ENCODE measurements at regions not wholly inside any gene's neighbourhood (a gene's known extent, or its start where the extent isn't known, plus 50 kb on each side); places are given as distances from the start of the nearest gene placed in this dataset.
"Not testable (repeated sequence)": the region's sequence is repeated elsewhere in the genome, so short reads cannot be mapped to it uniquely, and the experiment has no call there.

GRCh38 chr7:57740126-57740525, 290.1 kb downstream of the ZNF716 start:
- peaks cover 26% of the 10 kb centered on the region for H3K9me3 ChIP-seq (ENCODE audit: control insufficient read depth, low read depth, low read length)
- not testable (repeated sequence) for H3K4me3 ChIP-seq (ENCODE audit: low read length); H3K9ac ChIP-seq (ENCODE audit: low read length); H3K27me3 ChIP-seq (ENCODE audit: control insufficient read depth, insufficient read depth, low read length); H3K27ac ChIP-seq (ENCODE audit: low read length); H3K4me1 ChIP-seq (ENCODE audit: control insufficient read depth, low read depth, low read length); H3K36me3 ChIP-seq (ENCODE audit: control insufficient read depth, low read depth, low read length)

GRCh38 chr7:57769131-57769530, 319.2 kb downstream of the ZNF716 start:
- Histone ChIP-seq H3K9ac (ENCODE audit: low read length) (no peak overlapping the region), H3K27me3 (ENCODE audit: control insufficient read depth, insufficient read depth, low read length) (no peaks in the 10 kb centered on the region), H3K9me3 (ENCODE audit: control insufficient read depth, low read depth, low read length) (peaks cover 51% of the 10 kb centered on the region), H3K36me3 (ENCODE audit: control insufficient read depth, low read depth, low read length) (no peaks in the 10 kb centered on the region), H3K27ac (ENCODE audit: low read length) (no peak overlapping the region), H3K4me1 (ENCODE audit: control insufficient read depth, low read depth, low read length) (no peaks in the 10 kb centered on the region), H3K4me3 (ENCODE audit: low read length) (no peak overlapping the region)

DNA sequence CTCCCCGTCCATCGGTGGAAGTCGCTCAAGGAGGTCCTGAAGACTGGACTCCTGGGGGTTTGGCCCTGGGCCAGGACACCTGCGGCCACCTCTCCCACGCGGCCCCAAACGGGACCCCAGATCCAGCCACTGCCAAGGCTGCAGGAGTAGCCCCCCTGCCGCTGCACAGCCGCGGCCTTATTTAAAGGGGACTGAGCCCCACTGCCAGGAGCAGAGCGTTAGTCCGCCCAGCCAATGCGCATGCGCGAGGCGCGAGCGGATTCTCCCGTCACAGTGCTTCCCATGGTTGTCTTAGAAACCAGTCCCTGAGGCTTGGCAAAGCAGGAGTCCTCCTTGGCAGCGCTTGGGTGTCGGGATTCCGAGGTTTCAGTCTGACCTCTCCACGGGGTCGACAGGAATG, 320.0 kb downstream of the ZNF716 start:
- Histone ChIP-seq H3K9ac (ENCODE audit: low read length) (no peak overlapping the region), H3K36me3 (ENCODE audit: control insufficient read depth, low read depth, low read length) (no peaks in the 10 kb centered on the region), H3K27me3 (ENCODE audit: control insufficient read depth, insufficient read depth, low read length) (no peaks in the 10 kb centered on the region), H3K27ac (ENCODE audit: low read length) (no peak overlapping the region), H3K9me3 (ENCODE audit: control insufficient read depth, low read depth, low read length) (peaks cover 54% of the 10 kb centered on the region), H3K4me3 (ENCODE audit: low read length) (no peak overlapping the region), H3K4me1 (ENCODE audit: control insufficient read depth, low read depth, low read length) (no peaks in the 10 kb centered on the region)

- H3K27me3 ChIP-seq (ENCODE audit: control insufficient read depth, insufficient read depth, low read length), result no peaks in the 10 kb centered on the region
- H3K9ac ChIP-seq (ENCODE audit: low read length), result no peak overlapping the region
- no peak overlapping the region for H3K27ac ChIP-seq (ENCODE audit: low read length)
- no peaks in the 10 kb centered on the region for H3K4me1 ChIP-seq (ENCODE audit: control insufficient read depth, low read depth, low read length)
- H3K36me3 ChIP-seq (ENCODE audit: control insufficient read depth, low read depth, low read length), result no peaks in the 10 kb centered on the region
- no peak overlapping the region for H3K4me3 ChIP-seq (ENCODE audit: low read length)
- peaks cover 55% of the 10 kb centered on the region for H3K9me3 ChIP-seq (ENCODE audit: control insufficient read depth, low read depth, low read length)
Observed at GRCh38 chr7:57772126-57772924, 322.3 kb downstream of the ZNF716 start.

DNA sequence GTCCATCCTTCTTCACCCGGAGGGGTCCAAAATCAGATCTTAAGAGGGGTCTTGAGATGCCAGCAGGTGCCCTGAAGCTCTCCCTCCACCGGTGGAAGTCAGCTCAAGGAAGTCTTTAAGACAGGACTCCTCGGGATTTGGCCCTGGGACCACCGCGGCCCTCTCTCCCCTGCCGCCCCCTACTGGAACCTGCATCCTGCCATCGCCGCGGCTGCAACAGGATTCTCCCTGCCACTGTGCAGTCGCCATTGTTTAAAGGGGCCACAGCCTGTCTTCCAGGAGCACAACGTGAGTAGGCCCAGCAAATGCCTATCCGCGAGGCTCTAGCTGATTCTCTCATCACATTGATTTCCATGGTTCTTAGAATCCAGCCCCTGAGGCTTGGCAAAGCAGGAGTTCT, 324.3 kb downstream of the ZNF716 start:
- H3K27me3 ChIP-seq (ENCODE audit: control insufficient read depth, insufficient read depth, low read length), result no peaks in the 10 kb centered on the region
- H3K27ac ChIP-seq (ENCODE audit: low read length), result no peak overlapping the region
- H3K9me3 ChIP-seq (ENCODE audit: control insufficient read depth, low read depth, low read length), result peaks cover 60% of the 10 kb centered on the region
- H3K36me3 ChIP-seq (ENCODE audit: control insufficient read depth, low read depth, low read length), result no peaks in the 10 kb centered on the region
- H3K4me1 ChIP-seq (ENCODE audit: control insufficient read depth, low read depth, low read length), result no peaks in the 10 kb centered on the region
- H3K9ac ChIP-seq (ENCODE audit: low read length), result no peak overlapping the region
- H3K4me3 ChIP-seq (ENCODE audit: low read length), result no peak overlapping the region

GRCh38 chr7:57775396-57776088, 325.6 kb downstream of the ZNF716 start:
- Histone ChIP-seq H3K9me3 (ENCODE audit: control insufficient read depth, low read depth, low read length) (peaks cover 70% of the 10 kb centered on the region), H3K9ac (ENCODE audit: low read length) (no peak overlapping the region), H3K27ac (ENCODE audit: low read length) (no peak overlapping the region), H3K4me1 (ENCODE audit: control insufficient read depth, low read depth, low read length) (no peaks in the 10 kb centered on the region), H3K27me3 (ENCODE audit: control insufficient read depth, insufficient read depth, low read length) (no peaks in the 10 kb centered on the region), H3K4me3 (ENCODE audit: low read length) (no peak overlapping the region), H3K36me3 (ENCODE audit: control insufficient read depth, low read depth, low read length) (no peaks in the 10 kb centered on the region)

GRCh38 chr7:57776136-57776856, 326.3 kb downstream of the ZNF716 start:
- H3K27me3 ChIP-seq (ENCODE audit: control insufficient read depth, insufficient read depth, low read length); H3K9ac ChIP-seq (ENCODE audit: low read length); H3K27ac ChIP-seq (ENCODE audit: low read length); H3K36me3 ChIP-seq (ENCODE audit: control insufficient read depth, low read depth, low read length); H3K4me1 ChIP-seq (ENCODE audit: control insufficient read depth, low read depth, low read length); H3K4me3 ChIP-seq (ENCODE audit: low read length): not testable (repeated sequence)
- H3K9me3 ChIP-seq (ENCODE audit: control insufficient read depth, low read depth, low read length), result peaks cover 69% of the 10 kb centered on the region

- H3K9ac ChIP-seq (ENCODE audit: low read length), result no peak overlapping the region
- no peaks in the 10 kb centered on the region for H3K36me3 ChIP-seq (ENCODE audit: control insufficient read depth, low read depth, low read length)
- no peaks in the 10 kb centered on the region for H3K27me3 ChIP-seq (ENCODE audit: control insufficient read depth, insufficient read depth, low read length)
- H3K27ac ChIP-seq (ENCODE audit: low read length), result no peak overlapping the region
- peaks cover 10% of the 10 kb centered on the region for H3K9me3 ChIP-seq (ENCODE audit: control insufficient read depth, low read depth, low read length)
- no peak overlapping the region for H3K4me3 ChIP-seq (ENCODE audit: low read length)
- no peaks in the 10 kb centered on the region for H3K4me1 ChIP-seq (ENCODE audit: control insufficient read depth, low read depth, low read length)
Observed at GRCh38 chr7:57789130-57789529, 339.2 kb downstream of the ZNF716 start.

DNA sequence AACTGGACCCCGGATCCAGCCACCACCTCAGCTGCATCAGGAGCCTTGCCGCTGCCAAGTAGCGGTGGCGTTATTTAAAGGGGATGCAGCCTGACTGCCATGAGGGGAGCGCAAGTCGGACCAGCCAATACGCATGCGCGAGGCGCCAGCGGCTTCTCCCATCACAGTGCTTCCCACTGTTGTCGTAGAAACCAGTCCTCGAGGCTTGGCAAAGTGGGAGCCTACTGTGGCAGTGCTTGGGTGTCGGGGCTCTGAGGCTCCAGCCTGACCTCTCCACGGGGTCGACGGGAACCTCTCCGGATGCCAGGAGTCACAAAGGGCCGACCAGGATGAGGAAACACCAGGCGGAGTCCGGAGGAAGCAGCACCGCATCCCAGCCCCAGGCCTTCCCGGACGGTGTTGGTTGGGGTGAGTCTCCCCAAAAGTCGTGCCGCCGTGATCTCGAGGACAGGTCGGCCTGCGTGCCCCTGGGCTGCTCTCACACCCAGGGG, 369.6 kb downstream of the ZNF716 start:
- Histone ChIP-seq H3K4me1 (ENCODE audit: control insufficient read depth, low read depth, low read length) (no peaks in the 10 kb centered on the region), H3K36me3 (ENCODE audit: control insufficient read depth, low read depth, low read length) (no peaks in the 10 kb centered on the region), H3K9ac (ENCODE audit: low read length) (no peak overlapping the region), H3K4me3 (ENCODE audit: low read length) (no peak overlapping the region), H3K9me3 (ENCODE audit: control insufficient read depth, low read depth, low read length) (peaks cover 34% of the 10 kb centered on the region), H3K27me3 (ENCODE audit: control insufficient read depth, insufficient read depth, low read length) (no peaks in the 10 kb centered on the region), H3K27ac (ENCODE audit: low read length) (no peak overlapping the region)

DNA sequence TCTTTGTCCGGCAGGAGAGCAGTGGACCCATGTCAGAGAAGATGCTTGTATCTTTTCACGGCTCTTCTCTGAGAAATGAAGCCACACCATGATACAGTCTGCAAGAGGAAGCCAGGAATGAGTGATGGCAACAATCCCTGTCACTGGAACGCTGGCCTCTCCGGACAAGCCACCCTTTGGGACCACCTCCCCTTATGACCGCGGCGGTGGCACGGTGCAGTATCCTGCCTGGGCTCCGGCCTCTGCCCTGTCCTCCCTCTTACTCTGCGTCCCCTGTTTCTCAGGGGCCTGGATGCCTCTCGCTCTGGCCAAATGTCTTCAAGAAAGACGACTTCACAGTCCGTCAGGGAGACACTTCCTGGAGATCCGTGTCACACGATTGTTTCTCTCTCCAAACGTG, 370.5 kb downstream of the ZNF716 start:
- Histone ChIP-seq H3K9me3 (ENCODE audit: control insufficient read depth, low read depth, low read length) (peaks cover 31% of the 10 kb centered on the region), H3K27ac (ENCODE audit: low read length) (no peak overlapping the region), H3K4me3 (ENCODE audit: low read length) (no peak overlapping the region), H3K36me3 (ENCODE audit: control insufficient read depth, low read depth, low read length) (no peaks in the 10 kb centered on the region), H3K4me1 (ENCODE audit: control insufficient read depth, low read depth, low read length) (no peaks in the 10 kb centered on the region), H3K9ac (ENCODE audit: low read length) (no peak overlapping the region), H3K27me3 (ENCODE audit: control insufficient read depth, insufficient read depth, low read length) (no peaks in the 10 kb centered on the region)

DNA sequence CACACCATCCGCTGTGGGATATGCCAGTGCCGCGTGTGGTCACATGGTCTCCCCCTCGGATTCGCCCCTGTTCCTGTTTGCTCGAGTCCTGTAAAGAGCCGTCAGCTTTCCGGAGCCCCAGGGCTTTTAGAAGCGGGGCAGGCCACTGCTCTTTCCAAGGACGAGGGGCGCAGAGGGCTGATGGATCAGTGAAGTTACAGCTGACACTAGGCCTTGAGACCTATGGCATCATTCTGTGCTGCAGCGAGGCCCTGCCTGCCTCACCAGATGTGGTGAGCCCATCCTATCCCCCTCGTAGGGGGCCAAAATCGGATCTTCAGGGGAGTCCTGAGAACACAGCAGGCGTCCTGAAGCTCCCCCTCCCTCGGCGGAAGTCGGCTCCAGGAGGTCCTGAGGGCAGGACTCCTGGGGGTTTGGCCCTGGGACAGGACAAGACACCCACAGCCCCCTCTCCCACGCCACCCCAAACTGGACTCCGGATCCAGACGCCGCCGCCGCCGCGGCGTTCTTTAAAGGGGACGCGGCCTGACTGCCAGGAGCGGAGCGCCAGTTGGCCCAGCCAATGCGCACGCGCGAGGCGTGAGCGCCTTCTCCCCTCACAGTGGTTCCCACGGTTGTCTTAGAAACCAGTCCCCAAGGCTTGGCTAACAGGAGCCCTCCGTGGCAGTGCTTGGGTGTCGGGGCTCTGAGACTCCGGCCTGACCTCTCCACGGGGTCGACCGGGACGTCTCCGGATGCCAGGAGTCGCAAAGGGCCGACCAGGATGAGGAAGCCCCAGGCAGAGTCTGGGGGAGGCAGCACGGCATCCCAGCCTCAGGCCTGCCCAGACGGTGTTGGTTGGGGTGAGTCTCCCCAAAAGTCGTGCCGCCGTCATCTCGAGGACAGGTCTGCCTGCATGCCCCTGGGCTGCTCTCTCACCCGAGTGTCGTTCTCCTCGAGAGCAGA, 371.7 kb downstream of the ZNF716 start:
- H3K36me3 ChIP-seq (ENCODE audit: control insufficient read depth, low read depth, low read length), result no peaks in the 10 kb centered on the region
- no peak overlapping the region for H3K4me3 ChIP-seq (ENCODE audit: low read length)
- no peak overlapping the region for H3K27ac ChIP-seq (ENCODE audit: low read length)
- H3K9ac ChIP-seq (ENCODE audit: low read length), result no peak overlapping the region
- no peaks in the 10 kb centered on the region for H3K27me3 ChIP-seq (ENCODE audit: control insufficient read depth, insufficient read depth, low read length)
- no peaks in the 10 kb centered on the region for H3K4me1 ChIP-seq (ENCODE audit: control insufficient read depth, low read depth, low read length)
- peaks cover 35% of the 10 kb centered on the region for H3K9me3 ChIP-seq (ENCODE audit: control insufficient read depth, low read depth, low read length)
